Erythroblast (primary cell): ENCODE measurements at regions not wholly inside any gene's neighbourhood (a gene's known extent, or its start where the extent isn't known, plus 50 kb on each side); places are given as distances from the start of the nearest gene placed in this dataset.

Experiments used
- GATA1 ChIP-seq: IDR thresholded peaks from 2 replicates; pipeline ENCODE4 v1.6.1; 2011; ENCODE audit warnings: low read depth, mild to moderate bottlenecking, control low read depth, low read length, moderate library complexity
- POLR2A ChIP-seq: IDR thresholded peaks from 2 replicates; pipeline ENCODE4 v1.6.1; 2011; ENCODE audit warnings: mild to moderate bottlenecking, low read length

GRCh38 chr17:79322211-79323123 is 247.8 kb downstream of the ENGASE start:
- TF ChIP-seq POLR2A = no peak
- TF ChIP-seq GATA1 = no peak
